IMR-90 (cell line): ENCODE measurements at regions not wholly inside any gene's neighbourhood (a gene's known extent, or its start where the extent isn't known, plus 50 kb on each side); places are given as distances from the start of the nearest gene placed in this dataset.

Experiments
- ATAC-seq: fragments of 200-7000 bp; cut with Tn5 transposase; 2 replicates; pipeline ENCODE4 v1.9.1; 2020; ENCODE audit warnings: low read depth, mild to moderate bottlenecking, moderate library complexity
- BruUV-seq: library from RNA; stranded (reverse); fragments of 400-500 nt; replicated peaks from 2 replicates; lab custom pipeline; 2021; lab: Mats Ljungman, UMichigan
- CTCF ChIA-PET: fragments of 300-600 bp; formaldehyde crosslinking; extraction: SDS; loops from one replicate; lab custom pipeline; 2021; ENCODE audit warnings: antibody characterized with exemption; lab: Yijun Ruan, JAX
- POLR2A ChIA-PET: fragments of 300-600 bp; sonication (Branson Sonifier 250); formaldehyde crosslinking; loops from one replicate; lab custom pipeline; 2022; ENCODE audit warnings: antibody characterized with exemption; ENCODE audit not compliant: unreplicated experiment; lab: Charles Lee
- DNase-seq: peaks from one replicate; pipeline ENCODE4 v3.0.0; 2013
- H2AFZ ChIP-seq: replicated peaks from 2 replicates; pipeline ENCODE3; 2013; ENCODE audit warnings: low read length, mild to moderate bottlenecking; ENCODE audit not compliant: poor library complexity
- H2AK5ac ChIP-seq: 2 replicates; pipeline ENCODE4 v1.6.1; 2013; ENCODE audit warnings: low read depth, low read length, inconsistent platforms
- H2AK9ac ChIP-seq: replicated peaks from 2 replicates; pipeline ENCODE3; 2013; ENCODE audit warnings: mild to moderate bottlenecking, low read depth, low read length, moderate library complexity; ENCODE audit not compliant: poor library complexity
- H2BK120ac ChIP-seq: 2 replicates; pipeline ENCODE4 v1.6.1; 2013; ENCODE audit warnings: low read depth, low read length, inconsistent platforms
- H2BK15ac ChIP-seq: 3 replicates; pipeline ENCODE4 v1.6.1; 2013; ENCODE audit warnings: low read depth, low read length, inconsistent platforms
- H2BK20ac ChIP-seq: 2 replicates; pipeline ENCODE4 v1.6.1; 2013; ENCODE audit warnings: low read depth, mild to moderate bottlenecking, inconsistent platforms, low read length, moderate library complexity
- H2BK5ac ChIP-seq: 2 replicates; pipeline ENCODE4 v1.6.1; 2013; ENCODE audit warnings: mild to moderate bottlenecking, low read depth, low read length, inconsistent platforms; ENCODE audit not compliant: poor library complexity, severe bottlenecking
- H3K14ac ChIP-seq: replicated peaks from 2 replicates; pipeline ENCODE4 v1.6.1; 2013; ENCODE audit warnings: low read depth, low read length, inconsistent platforms
- H3K18ac ChIP-seq: 2 replicates; pipeline ENCODE4 v1.6.1; 2013; ENCODE audit warnings: low read depth, low read length, control low read depth
- H3K23ac ChIP-seq: 2 replicates; pipeline ENCODE4 v1.6.1; 2013; ENCODE audit warnings: low read depth, low read length, inconsistent platforms
- H3K27ac ChIP-seq: 2 replicates; pipeline ENCODE4 v1.5.1; 2013; ENCODE audit warnings: mild to moderate bottlenecking, control low read depth, low read length; ENCODE audit not compliant: insufficient read depth
- H3K27me3 ChIP-seq: 2 replicates; pipeline ENCODE4 v1.6.1; 2013; ENCODE audit warnings: low read length; ENCODE audit not compliant: control insufficient read depth, insufficient read depth
- H3K36me3 ChIP-seq: 2 replicates; pipeline ENCODE4 v1.6.1; 2013; ENCODE audit warnings: low read length, mixed read lengths; ENCODE audit not compliant: control insufficient read depth, insufficient read depth
- H3K4ac ChIP-seq: 2 replicates; pipeline ENCODE4 v1.6.1; 2013; ENCODE audit warnings: low read depth, low read length, inconsistent platforms
- H3K4me1 ChIP-seq: 2 replicates; pipeline ENCODE4 v1.6.1; 2013; ENCODE audit warnings: low read length, mixed read lengths; ENCODE audit not compliant: control insufficient read depth, insufficient read depth
- H3K4me2 ChIP-seq: 2 replicates; pipeline ENCODE4 v1.6.1; 2013; ENCODE audit warnings: low read depth, mild to moderate bottlenecking, control low read depth, low read length, moderate library complexity
- H3K4me3 ChIP-seq: 2 replicates; pipeline ENCODE4 v1.5.1; 2013; ENCODE audit warnings: low read depth, mild to moderate bottlenecking, control low read depth, low read length, moderate library complexity; ENCODE audit not compliant: insufficient read depth
- H3K56ac ChIP-seq: 2 replicates; pipeline ENCODE4 v1.6.1; 2013; ENCODE audit warnings: low read length, inconsistent platforms; ENCODE audit not compliant: insufficient read depth; ENCODE audit errors: extremely low read depth
- H3K79me1 ChIP-seq, 2 experiments: 2 replicates each; pipeline ENCODE4 v1.6.1; 2013; ENCODE audit warnings: low read length in 2 of 2, inconsistent platforms in 1 of 2, low read depth in 1 of 2
- H3K9ac ChIP-seq: 2 replicates; pipeline ENCODE4 v1.6.1; 2013; ENCODE audit warnings: low read depth, low read length, control low read depth
- H3K9me1 ChIP-seq: 2 replicates; pipeline ENCODE4 v1.6.1; 2013; ENCODE audit warnings: low read length, inconsistent platforms; ENCODE audit not compliant: insufficient read depth
- H3K9me3 ChIP-seq: 2 replicates; pipeline ENCODE4 v1.6.1; 2013; ENCODE audit warnings: low read length; ENCODE audit not compliant: control insufficient read depth, insufficient read depth
- H4K20me1 ChIP-seq: 2 replicates; pipeline ENCODE4 v1.6.1; 2013; ENCODE audit warnings: low read length, inconsistent platforms; ENCODE audit not compliant: insufficient read depth
- H4K5ac ChIP-seq: 2 replicates; pipeline ENCODE4 v1.6.1; 2013; ENCODE audit warnings: mild to moderate bottlenecking, low read depth, low read length, control low read depth
- H4K8ac ChIP-seq, 2 experiments: 2 replicates each; pipeline ENCODE4 v1.6.1; 2013; ENCODE audit warnings: low read depth in 2 of 2, low read length in 2 of 2, control low read depth in 1 of 2, inconsistent platforms in 1 of 2
- H4K91ac ChIP-seq: 2 replicates; pipeline ENCODE4 v1.6.1; 2013; ENCODE audit warnings: low read depth, low read length, inconsistent platforms; ENCODE audit not compliant: insufficient read depth
- BHLHE40 ChIP-seq: fragments of 150-350 bp; IDR thresholded peaks from 2 replicates; pipeline ENCODE4 v1.6.1; 2016; ENCODE audit warnings: mild to moderate bottlenecking, low read depth, low read length
- CEBPB ChIP-seq: IDR thresholded peaks from 2 replicates; pipeline ENCODE4 v1.6.1; 2012; ENCODE audit warnings: low read depth, low read length, improper control_type of control experiment
- CHD1 ChIP-seq: IDR thresholded peaks from 2 replicates; pipeline ENCODE4 v1.6.1; 2012; ENCODE audit warnings: low read depth, low read length, improper control_type of control experiment
- CTCF ChIP-seq: conservative IDR thresholded peaks from 2 replicates; pipeline ENCODE4 v1.5.1; 2012; ENCODE audit warnings: mild to moderate bottlenecking, low read depth, low read length, improper control_type of control experiment
- ELK1 ChIP-seq: fragments of 150-350 bp; IDR thresholded peaks from 2 replicates; pipeline ENCODE4 v1.6.1; 2016; ENCODE audit warnings: low read depth, mild to moderate bottlenecking, low read length, moderate library complexity, borderline replicate concordance
- FOS ChIP-seq: fragments of 150-350 bp; IDR thresholded peaks from 2 replicates; pipeline ENCODE4 v1.6.1; 2016; ENCODE audit warnings: low read depth, low read length
- MAFK ChIP-seq: IDR thresholded peaks from 2 replicates; pipeline ENCODE4 v1.6.1; 2012; ENCODE audit warnings: low read depth, low read length, improper control_type of control experiment
- MAZ ChIP-seq: IDR thresholded peaks from 2 replicates; pipeline ENCODE4 v1.6.1; 2012; ENCODE audit warnings: low read depth, mild to moderate bottlenecking, low read length, improper control_type of control experiment, moderate library complexity, borderline replicate concordance
- MXI1 ChIP-seq: IDR thresholded peaks from 2 replicates; pipeline ENCODE4 v1.6.1; 2012; ENCODE audit warnings: low read depth, mild to moderate bottlenecking, low read length, moderate library complexity, borderline replicate concordance
- NFE2L2 ChIP-seq: fragments of 150-350 bp; IDR thresholded peaks from 2 replicates; pipeline ENCODE4 v1.6.1; 2016; ENCODE audit warnings: low read depth, mild to moderate bottlenecking, low read length
- POLR2A ChIP-seq: IDR thresholded peaks from 2 replicates; pipeline ENCODE4 v1.6.1; 2012; ENCODE audit warnings: mild to moderate bottlenecking, low read depth, low read length
- RAD21 ChIP-seq: IDR thresholded peaks from 2 replicates; pipeline ENCODE4 v1.6.1; 2012; ENCODE audit warnings: low read length, improper control_type of control experiment
- RCOR1 ChIP-seq: IDR thresholded peaks from 2 replicates; pipeline ENCODE4 v1.6.1; 2012; ENCODE audit warnings: mild to moderate bottlenecking, low read length, improper control_type of control experiment; ENCODE audit not compliant: insufficient replicate concordance
- RFX5 ChIP-seq: IDR thresholded peaks from 2 replicates; pipeline ENCODE4 v1.8.0; 2012; ENCODE audit warnings: low read depth, mild to moderate bottlenecking, low read length, moderate library complexity
- SMC3 ChIP-seq: fragments of 150-350 bp; IDR thresholded peaks from 2 replicates; pipeline ENCODE4 v1.6.1; 2016; ENCODE audit warnings: low read depth, mild to moderate bottlenecking, antibody characterized with exemption, low read length, moderate library complexity
- USF2 ChIP-seq: fragments of 150-350 bp; IDR thresholded peaks from 2 replicates; pipeline ENCODE4 v1.6.1; 2017; ENCODE audit warnings: mild to moderate bottlenecking, antibody characterized with exemption, low read length, low read depth
- WGBS, 2 experiments: methylation state at CpG; one replicate each; pipeline versions ENCODE4 v1.1.5 to v1.1.7; 2013; ENCODE audit warnings: missing lambda C conversion rate in 2 of 2; ENCODE audit not compliant: insufficient read length in 1 of 2; ENCODE audit errors: extremely low coverage in 2 of 2; 5-methylcytosine and 5-hydroxymethylcytosine counted together
- dilution Hi-C: fragments of 300-500 bp; cut with HindIII; formaldehyde crosslinking; loops from one replicate; pipeline ENCODE4 v1.14.3; 2018; ENCODE audit warnings: low sequenced_read_pairs; ENCODE audit not compliant: unreplicated experiment
- in situ Hi-C: fragments of 300-500 bp; cut with MboI; formaldehyde crosslinking; loops from 3 replicates; pipeline ENCODE4 v1.14.3; 2019; ENCODE audit warnings: low sequenced_read_pairs, inconsistent platforms, mixed read lengths
- intact Hi-C: fragments of 100-400 bp; cut with micrococcal nuclease; formaldehyde crosslinking; loops from 2 replicates; pipeline ENCODE4 v1.10.0; 2022

GRCh38 chr6:28775052-28775376 is 148.8 kb downstream of the TRIM27 start:
- Histone ChIP-seq H2BK5ac (no peak overlapping the region), H3K79me1 (no peaks in the 10 kb centered on the region), H3K4ac (no peak overlapping the region), H2BK20ac (no peak overlapping the region), H3K4me2 (no peak overlapping the region), H4K91ac (no peak overlapping the region), H3K27ac (no peak overlapping the region), H3K18ac (no peak overlapping the region), H2AK5ac (no peak overlapping the region), H3K9me3 (no peaks in the 10 kb centered on the region), H3K9me1 (no peaks in the 10 kb centered on the region), H2BK120ac (no peak overlapping the region), H3K4me3 (no peak overlapping the region), H3K56ac (no peak overlapping the region), H2AK9ac (no peak overlapping the region), H3K4me1 (no peaks in the 10 kb centered on the region), H4K5ac (no peak overlapping the region), H4K8ac (no peak overlapping the region), H3K36me3 (no peaks in the 10 kb centered on the region), H4K20me1 (no peaks in the 10 kb centered on the region), H3K9ac (no peak overlapping the region), H3K14ac (no peak overlapping the region), H2AFZ (no peak overlapping the region), H3K23ac (no peak overlapping the region), H2BK15ac (no peak overlapping the region), H3K27me3 (peaks cover 69% of the 10 kb centered on the region)
- BruUV-seq = no TSS peak
- no peak for ATAC-seq
- in situ Hi-C loops = no loop called here
- dilution Hi-C loops = no loop called here
- intact Hi-C loops = no loop called here
- WGBS, 2 experiments = 0% methylated on average over 5 of the region's 12 CpGs; no CpG with 5 or more reads in 1 of the 2 experiments
- TF ChIP-seq MAFK = no peak
- TF ChIP-seq MAZ = no peak
- no peak for TF ChIP-seq NFE2L2
- no peak for TF ChIP-seq BHLHE40
- TF ChIP-seq ELK1 = no peak
- TF ChIP-seq RFX5 = no peak
- TF ChIP-seq RAD21 = no peak
- TF ChIP-seq CHD1 = no peak
- TF ChIP-seq POLR2A = no peak
- no peak for TF ChIP-seq SMC3
- no peak for TF ChIP-seq USF2
- TF ChIP-seq CTCF = no peak
- TF ChIP-seq MXI1 = no peak
- no peak for TF ChIP-seq CEBPB
- TF ChIP-seq RCOR1 = no peak
- no peak for TF ChIP-seq FOS
- POLR2A ChIA-PET = no interaction called here
- DNase-seq = no peak
- CTCF ChIA-PET = no interaction called here
